Forelimb muscle (tissue), 1 donor: ENCODE measurements at regions not wholly inside any gene's neighbourhood (a gene's known extent, or its start where the extent isn't known, plus 50 kb on each side); places are given as distances from the start of the nearest gene placed in this dataset.

Experiments used
- DNase-seq: peaks from one replicate; pipeline ENCODE4 v3.0.0-alpha.2; 2013; ENCODE audit warnings: low read depth

GRCh38 chr10:71143610-71144009, 68.8 kb upstream of the UNC5B start:
- no peak for DNase-seq

GRCh38 chr10:71144824-71145223, 67.5 kb upstream of the UNC5B start:
- DNase-seq: no peak

GRCh38 chr10:71145352-71145945, 66.9 kb upstream of the UNC5B start:
- no peak for DNase-seq

DNA sequence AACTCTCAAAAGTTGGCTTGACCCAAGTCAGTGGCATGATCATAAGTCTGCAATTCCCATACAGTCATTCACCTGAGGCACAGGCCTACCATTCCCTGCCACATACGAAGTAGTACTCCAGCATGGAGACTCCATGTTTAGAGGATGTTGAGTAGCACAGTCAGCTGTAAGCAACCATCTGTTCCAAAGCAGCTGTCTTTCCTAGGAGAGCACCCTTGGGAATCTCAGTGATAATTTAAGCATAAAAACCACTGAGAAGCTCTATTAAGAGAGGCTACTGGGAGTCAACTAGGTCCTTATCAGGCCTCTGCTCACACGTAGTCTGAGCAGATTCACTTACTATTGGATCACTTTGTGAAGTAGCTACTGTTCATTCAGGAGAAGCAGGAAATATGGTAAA, 61.6 kb upstream of the UNC5B start:
- DNase-seq: no peak

DNA sequence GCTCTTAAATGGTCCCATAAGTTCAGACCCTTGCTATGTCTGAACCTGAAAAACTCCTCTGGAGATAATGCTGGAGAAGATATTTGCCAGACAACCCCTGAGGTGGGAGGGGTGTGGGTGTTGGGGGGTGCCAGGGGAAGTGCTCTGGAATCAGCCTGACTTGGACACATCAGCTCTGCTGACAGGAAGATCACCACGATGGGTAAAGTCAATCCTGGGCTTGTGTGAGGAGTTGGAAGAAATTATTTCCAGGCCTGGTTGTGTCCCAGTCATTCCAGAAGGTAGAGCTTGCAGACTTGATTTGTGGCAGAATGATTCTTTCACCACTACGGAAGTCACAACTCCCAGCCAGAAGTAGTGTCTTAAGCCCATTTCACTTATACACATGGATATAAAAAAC, 60.3 kb upstream of the UNC5B start:
- DNase-seq: no peak

GRCh38 chr10:71156436-71156835, 55.9 kb upstream of the UNC5B start:
- DNase-seq: no peak

DNA sequence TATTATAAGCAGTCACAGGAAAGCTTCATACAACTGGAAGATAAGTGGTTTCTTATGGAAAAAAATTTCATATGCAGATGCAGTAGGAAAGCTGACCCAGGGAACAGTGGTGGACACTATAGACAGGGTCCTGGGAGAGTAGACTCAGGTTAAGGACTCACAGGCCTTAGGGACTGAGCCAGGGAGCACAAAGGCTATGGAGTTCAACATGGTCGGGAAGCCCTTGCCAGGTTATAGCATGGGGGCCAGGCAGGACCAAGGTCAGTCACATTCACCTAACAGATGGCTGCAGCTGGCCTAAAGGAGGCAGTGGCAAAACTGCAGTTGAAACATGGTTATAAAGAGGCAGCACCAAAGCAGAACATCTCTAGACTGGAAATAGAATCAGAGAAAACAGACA, 54.9 kb upstream of the UNC5B start:
- no peak for DNase-seq

- no peak for DNase-seq
Observed at GRCh38 chr10:71158251-71158650, 54.1 kb upstream of the UNC5B start.

DNA sequence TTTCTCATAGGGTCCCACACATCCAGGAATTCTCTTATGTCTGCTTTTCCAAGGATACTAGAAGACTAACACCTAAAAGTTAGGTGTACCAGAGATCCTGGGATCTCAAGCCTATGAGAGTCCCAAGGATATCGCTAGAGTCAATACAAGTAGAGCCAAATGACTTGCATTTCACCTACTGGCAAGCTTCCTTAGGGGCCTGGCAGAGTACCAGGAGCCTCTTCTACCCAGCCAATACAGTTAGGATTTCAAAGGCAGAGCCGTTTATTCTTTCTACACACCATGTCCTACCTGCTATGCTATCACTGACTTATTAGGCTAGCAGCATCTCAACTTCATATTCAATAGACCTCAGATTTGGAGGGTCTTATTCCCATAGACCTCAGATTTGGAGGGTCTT, 53.5 kb upstream of the UNC5B start:
- DNase-seq: no peak

DNA sequence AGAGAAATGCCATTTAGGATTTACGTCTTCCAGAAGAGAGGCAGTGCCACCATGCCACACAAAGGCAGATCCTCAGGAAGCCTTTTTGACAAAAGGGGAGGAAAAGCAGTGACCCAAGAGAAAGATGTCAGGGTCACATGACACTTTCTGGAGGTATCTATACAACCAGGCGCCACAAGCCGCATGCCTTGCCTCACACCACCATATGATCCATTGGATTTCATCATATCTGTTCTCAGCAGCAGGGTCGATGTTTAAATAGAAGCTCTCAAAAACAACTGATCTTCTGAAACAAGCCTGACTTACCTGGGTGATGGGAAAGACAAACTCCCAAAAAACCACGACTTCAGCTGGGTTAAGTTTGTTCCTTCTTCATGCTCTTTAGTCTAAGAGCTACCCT, 52.5 kb upstream of the UNC5B start:
- no peak for DNase-seq

DNA sequence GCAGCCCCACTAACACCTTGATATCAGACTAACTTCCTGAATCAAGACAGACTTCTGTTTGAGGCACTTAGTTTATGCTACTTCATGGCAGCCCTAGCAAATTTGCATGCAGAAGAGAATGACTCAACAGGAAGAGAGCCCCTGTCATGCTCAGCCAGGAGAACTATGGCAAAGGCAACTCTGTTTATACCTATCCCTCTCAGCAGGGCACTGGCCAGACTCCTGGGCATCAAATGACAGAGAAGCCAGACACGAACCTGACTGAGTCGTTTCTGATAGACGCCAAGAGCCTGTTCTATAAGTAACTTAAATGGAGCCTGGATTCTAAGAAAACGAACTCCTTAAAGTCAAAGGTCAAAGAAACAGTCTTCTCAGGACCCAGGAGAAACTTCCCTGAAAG, 50.9 kb upstream of the UNC5B start:
- DNase-seq: no peak
